GOT3 (cell line): ENCODE measurements at regions not wholly inside any gene's neighbourhood (a gene's known extent, or its start where the extent isn't known, plus 50 kb on each side); places are given as distances from the start of the nearest gene placed in this dataset.

Source experiments
- DNase-seq: peaks from one replicate; lab custom pipeline; 2025; ENCODE audit warnings: mixed read lengths; lab: John Stamatoyannopoulos, UW

GRCh38 chr5:67268231-67269021 lies 71.8 kb upstream of the CD180 start:
- peak; percentile 6 for DNase-seq

GRCh38 chr5:67267512-67268216 lies 71.1 kb upstream of the CD180 start:
- no peak for DNase-seq

GRCh38 chr5:67266654-67267350 lies 70.2 kb upstream of the CD180 start:
- no peak for DNase-seq

- no peak for DNase-seq
These were observed 69.4 kb upstream of the CD180 start for GRCh38 chr5:67265951-67266350.

- no peak for DNase-seq
These were observed 67.2 kb upstream of the CD180 start for GRCh38 chr5:67263656-67264408.

- no peak for DNase-seq
These were observed 66.4 kb upstream of the CD180 start for GRCh38 chr5:67262956-67263355.

- DNase-seq = no peak
These were observed 65.6 kb upstream of the CD180 start for GRCh38 chr5:67262206-67262605.

GRCh38 chr5:67259548-67260215 lies 63.1 kb upstream of the CD180 start:
- no peak for DNase-seq

GRCh38 chr5:67257500-67257899 lies 60.9 kb upstream of the CD180 start:
- no peak for DNase-seq

GRCh38 chr5:67257077-67257476 lies 60.5 kb upstream of the CD180 start:
- DNase-seq = no peak

GRCh38 chr5:67255881-67256280 lies 59.3 kb upstream of the CD180 start:
- DNase-seq = no peak

- DNase-seq = no peak
These were observed 57.3 kb upstream of the CD180 start for GRCh38 chr5:67253911-67254310.

- no peak for DNase-seq
These were observed 52.9 kb upstream of the CD180 start for GRCh38 chr5:67249590-67249895.

- no peak for DNase-seq
These were observed 52.3 kb upstream of the CD180 start for GRCh38 chr5:67248703-67249589.

GRCh38 chr5:67246546-67247268 lies 50.1 kb upstream of the CD180 start:
- no peak for DNase-seq
